ENCODE measurements at regions not wholly inside any gene's neighbourhood (a gene's known extent, or its start where the extent isn't known, plus 50 kb on each side); places are given as distances from the start of the nearest gene placed in this dataset.

DNA sequence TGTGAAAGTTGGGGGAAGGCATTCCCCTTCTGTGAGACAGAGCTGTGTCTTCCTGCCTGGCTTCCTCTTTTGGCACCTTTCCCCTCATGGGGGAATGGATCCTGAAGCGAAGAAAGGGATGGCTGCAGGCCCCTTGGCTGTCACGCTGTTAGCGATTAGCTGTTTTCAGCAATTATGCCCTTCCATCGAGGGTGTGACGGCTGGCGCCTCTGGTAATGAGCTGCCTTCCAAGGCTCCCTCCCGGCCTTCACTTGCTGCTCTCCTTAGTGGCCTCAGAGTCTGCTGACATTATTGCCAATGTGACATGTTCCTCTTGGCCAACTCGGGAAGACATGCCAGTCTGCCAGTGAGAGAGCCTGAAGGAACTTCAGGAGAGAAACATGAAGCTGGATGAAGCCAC, 162.1 kb downstream of the ZIC5 start:
- TF ChIP-seq, protein P1, sequence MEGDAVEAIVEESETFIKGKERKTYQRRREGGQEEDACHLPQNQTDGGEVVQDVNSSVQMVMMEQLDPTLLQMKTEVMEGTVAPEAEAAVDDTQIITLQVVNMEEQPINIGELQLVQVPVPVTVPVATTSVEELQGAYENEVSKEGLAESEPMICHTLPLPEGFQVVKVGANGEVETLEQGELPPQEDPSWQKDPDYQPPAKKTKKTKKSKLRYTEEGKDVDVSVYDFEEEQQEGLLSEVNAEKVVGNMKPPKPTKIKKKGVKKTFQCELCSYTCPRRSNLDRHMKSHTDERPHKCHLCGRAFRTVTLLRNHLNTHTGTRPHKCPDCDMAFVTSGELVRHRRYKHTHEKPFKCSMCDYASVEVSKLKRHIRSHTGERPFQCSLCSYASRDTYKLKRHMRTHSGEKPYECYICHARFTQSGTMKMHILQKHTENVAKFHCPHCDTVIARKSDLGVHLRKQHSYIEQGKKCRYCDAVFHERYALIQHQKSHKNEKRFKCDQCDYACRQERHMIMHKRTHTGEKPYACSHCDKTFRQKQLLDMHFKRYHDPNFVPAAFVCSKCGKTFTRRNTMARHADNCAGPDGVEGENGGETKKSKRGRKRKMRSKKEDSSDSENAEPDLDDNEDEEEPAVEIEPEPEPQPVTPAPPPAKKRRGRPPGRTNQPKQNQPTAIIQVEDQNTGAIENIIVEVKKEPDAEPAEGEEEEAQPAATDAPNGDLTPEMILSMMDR (conservative IDR thresholded peaks at IDR 0.05) = no peak
- TF ChIP-seq ZFX (IDR thresholded peaks at IDR 0.05) = no peak

DNA sequence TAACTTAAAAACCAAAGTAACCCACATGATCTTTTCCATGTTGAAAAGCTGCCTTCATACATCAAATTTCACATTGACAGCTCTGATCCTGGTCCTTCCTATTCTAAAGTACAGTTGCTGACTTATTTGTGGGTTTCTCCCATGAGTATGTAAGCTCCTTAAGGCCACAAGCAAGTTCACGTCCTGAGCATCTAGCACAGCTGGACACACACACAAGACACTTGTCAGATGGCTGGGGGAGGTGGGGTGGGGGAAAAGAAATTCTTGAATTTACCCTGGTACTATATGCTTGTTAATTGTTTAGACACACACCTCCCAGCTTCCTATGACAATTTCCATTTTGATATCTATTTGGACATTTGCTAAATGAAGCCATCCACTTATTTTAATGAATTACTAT, 162.8 kb downstream of the ZIC5 start:
- no peak overlapping the region for H3K27ac ChIP-seq
- TF ChIP-seq ZFX (IDR thresholded peaks at IDR 0.05) = no peak
- TF ChIP-seq, protein P1 (conservative IDR thresholded peaks at IDR 0.05) = no peak

More for the DNA sequence above, 162.1 kb downstream of the ZIC5 start:
- no peak overlapping the region for H3K27ac ChIP-seq

DNA sequence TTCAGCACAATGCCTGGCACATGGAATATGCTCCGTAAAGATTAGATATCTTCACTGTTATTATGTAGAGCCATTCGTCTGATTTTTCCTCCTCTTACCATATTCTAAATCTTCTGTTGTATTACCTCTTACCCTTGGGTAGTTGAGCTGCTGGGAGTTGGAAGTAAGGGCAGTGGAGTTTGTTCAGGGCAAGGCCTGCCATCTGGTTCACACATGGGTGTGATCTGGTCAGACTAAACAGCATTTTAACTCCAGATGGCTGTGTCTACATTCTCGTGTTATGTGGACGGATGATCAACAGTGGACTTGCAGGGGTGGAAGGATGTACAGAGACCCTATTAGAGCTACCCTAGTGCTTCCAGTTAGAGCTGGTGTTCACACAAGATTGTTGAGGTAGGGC, 164.9 kb downstream of the ZIC5 start:
- TF ChIP-seq, protein P1 (conservative IDR thresholded peaks at IDR 0.05) = no peak
- TF ChIP-seq ZFX (IDR thresholded peaks at IDR 0.05) = no peak
- H3K27ac ChIP-seq = no peak overlapping the region

DNA sequence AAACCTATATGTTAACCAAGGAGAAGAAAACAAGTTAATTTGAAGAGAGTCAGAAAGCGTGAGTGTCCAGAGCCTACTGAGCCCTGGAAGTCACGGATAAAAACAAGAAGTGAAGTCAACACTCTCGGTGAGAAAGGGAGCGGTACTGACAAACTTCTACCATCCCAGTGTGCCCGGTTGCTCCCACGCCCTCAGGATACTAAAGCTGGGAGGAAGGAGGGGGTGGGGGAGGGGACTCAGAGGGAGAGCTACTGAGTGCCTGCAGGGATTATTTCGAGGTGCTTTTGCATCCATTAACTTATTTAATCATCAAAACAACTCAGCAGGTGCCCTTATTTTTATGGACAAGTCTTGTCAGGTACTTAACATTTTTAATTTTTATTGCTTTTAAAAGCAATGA, 166.2 kb downstream of the ZIC5 start:
- TF ChIP-seq, protein P1 (conservative IDR thresholded peaks at IDR 0.05) = no peak
- TF ChIP-seq ZFX (IDR thresholded peaks at IDR 0.05) = no peak
- H3K27ac ChIP-seq = no peak overlapping the region

DNA sequence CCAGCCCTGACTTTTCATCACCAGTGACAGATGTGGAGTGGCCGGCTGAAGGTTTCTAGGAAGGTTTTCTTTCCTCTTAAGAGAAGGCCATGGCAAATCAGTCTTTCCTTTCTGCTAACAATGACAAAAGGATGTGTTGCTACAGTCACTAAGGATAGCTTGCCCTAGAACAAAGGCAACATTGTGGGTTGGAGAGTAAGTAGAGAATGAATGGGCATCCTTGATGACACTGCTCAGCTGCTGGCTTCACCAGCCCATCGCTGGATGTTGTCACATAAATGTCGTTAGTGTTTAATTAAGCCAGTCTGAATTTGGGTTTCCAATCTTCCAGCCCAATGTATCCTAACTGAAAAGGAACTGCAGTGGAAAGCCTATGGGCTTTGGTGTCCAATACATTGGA, 168.4 kb downstream of the ZIC5 start:
- TF ChIP-seq ZFX (IDR thresholded peaks at IDR 0.05) = no peak
- TF ChIP-seq, protein P1 (conservative IDR thresholded peaks at IDR 0.05) = no peak

DNA sequence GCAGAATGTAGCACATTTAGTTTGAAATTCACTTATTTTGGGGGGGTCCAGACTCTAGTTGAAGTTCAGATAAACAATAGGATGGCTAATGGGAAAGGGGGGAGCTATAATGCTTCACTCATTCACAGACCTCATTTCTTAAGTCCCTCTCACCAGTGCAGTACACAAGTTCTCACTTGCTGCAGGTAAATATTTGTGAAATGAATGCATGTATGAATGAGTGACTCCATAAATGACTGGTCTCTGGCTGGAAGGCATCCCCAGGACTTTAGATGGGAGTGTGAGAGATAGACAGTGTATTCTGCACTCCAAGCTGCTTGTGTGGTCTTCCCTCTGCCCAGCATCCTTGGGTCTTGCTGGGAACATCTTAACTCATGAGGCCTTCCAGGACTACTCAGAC, 169.2 kb downstream of the ZIC5 start:
- no peak for TF ChIP-seq ZFX (IDR thresholded peaks at IDR 0.05)
- TF ChIP-seq, protein P1 (conservative IDR thresholded peaks at IDR 0.05) = no peak
- H3K27ac ChIP-seq = no peak overlapping the region

More for the DNA sequence above, 168.4 kb downstream of the ZIC5 start:
- H3K27ac ChIP-seq = no peak overlapping the region

DNA sequence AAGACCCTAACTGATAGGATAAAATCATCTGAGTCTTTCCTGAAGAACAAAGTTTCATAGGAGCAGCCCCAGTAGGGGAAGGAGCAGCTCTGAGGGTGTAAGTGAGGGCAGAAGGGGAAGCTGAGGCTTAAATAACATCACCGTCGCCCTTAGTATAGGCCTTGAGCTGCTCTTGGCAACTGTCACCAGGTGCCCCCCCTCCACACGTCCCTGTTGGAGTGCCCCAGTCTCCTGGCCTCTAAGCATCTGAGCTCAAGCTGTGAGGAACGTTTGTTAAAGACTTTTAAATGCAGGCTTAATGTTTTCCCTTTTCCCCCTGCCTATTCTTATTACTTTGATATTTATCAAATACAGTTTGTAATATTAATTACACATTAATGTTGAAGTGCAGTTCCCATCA, 170.6 kb downstream of the ZIC5 start:
- H3K27ac ChIP-seq = no peak overlapping the region
- TF ChIP-seq ZFX (IDR thresholded peaks at IDR 0.05) = no peak
- TF ChIP-seq, protein P1 (conservative IDR thresholded peaks at IDR 0.05) = no peak

All from C4-2B (cell line).